ENCODE measurements at regions not wholly inside any gene's neighbourhood (a gene's known extent, or its start where the extent isn't known, plus 50 kb on each side); places are given as distances from the start of the nearest gene placed in this dataset.

- TF ChIP-seq, protein P1, sequence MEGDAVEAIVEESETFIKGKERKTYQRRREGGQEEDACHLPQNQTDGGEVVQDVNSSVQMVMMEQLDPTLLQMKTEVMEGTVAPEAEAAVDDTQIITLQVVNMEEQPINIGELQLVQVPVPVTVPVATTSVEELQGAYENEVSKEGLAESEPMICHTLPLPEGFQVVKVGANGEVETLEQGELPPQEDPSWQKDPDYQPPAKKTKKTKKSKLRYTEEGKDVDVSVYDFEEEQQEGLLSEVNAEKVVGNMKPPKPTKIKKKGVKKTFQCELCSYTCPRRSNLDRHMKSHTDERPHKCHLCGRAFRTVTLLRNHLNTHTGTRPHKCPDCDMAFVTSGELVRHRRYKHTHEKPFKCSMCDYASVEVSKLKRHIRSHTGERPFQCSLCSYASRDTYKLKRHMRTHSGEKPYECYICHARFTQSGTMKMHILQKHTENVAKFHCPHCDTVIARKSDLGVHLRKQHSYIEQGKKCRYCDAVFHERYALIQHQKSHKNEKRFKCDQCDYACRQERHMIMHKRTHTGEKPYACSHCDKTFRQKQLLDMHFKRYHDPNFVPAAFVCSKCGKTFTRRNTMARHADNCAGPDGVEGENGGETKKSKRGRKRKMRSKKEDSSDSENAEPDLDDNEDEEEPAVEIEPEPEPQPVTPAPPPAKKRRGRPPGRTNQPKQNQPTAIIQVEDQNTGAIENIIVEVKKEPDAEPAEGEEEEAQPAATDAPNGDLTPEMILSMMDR (IDR thresholded peaks at IDR 0.05) = no peak
- TF ChIP-seq EP300 (IDR thresholded peaks at IDR 0.05) = no peak
- no peak for TF ChIP-seq POLR2A (IDR thresholded peaks at IDR 0.05; ENCODE audit: low read depth)
- TF ChIP-seq POLR2AphosphoS5 (IDR thresholded peaks at IDR 0.05) = no peak
Measured at GRCh38 chr3:6260551-6261191, 600.2 kb upstream of the GRM7 start.
